ENCODE measurements at regions not wholly inside any gene's neighbourhood (a gene's known extent, or its start where the extent isn't known, plus 50 kb on each side); places are given as distances from the start of the nearest gene placed in this dataset.

DNA sequence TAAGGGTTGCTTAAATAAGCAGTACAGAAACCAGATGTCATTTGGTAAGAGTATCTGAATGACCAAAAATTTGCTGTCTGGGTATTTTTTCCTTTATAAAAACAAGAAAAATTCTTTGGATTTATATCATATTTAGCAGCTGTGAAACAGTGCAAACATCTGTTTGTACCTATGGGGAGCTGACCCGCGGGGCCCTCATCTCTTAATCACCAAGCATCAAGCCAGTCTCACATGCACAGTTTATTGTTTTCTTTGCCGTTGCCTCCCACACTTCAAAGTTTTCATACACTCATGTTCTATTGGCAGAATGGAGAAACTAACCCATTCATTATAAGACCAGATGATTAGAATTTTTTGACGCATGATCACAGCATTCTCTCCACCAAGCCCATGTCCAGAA lies 142.2 kb downstream of the BMP4 start:
- Histone ChIP-seq H4K8ac (ENCODE audit: extremely low read depth, insufficient read depth, low read length) (no peak overlapping the region), H3K4me1 (replicated peaks in 1 of 4; ENCODE audit: control insufficient read depth in 3 of 4, insufficient read depth in 4 of 4, low read length in 3 of 4) (no peaks in the 10 kb centered on the region), H3K4ac (replicated peaks; ENCODE audit: insufficient read length, low read depth, low read length) (no peak overlapping the region), H3K14ac (ENCODE audit: insufficient read length) (no peak overlapping the region), H3K27ac (ENCODE audit: low read depth, low read length) (no peak overlapping the region), H2AFZ (ENCODE audit: low read length) (no peak overlapping the region), H4K20me1 (replicated peaks in 1 of 2; ENCODE audit: control insufficient read depth in 1 of 2, insufficient read depth in 2 of 2, low read length in 2 of 2) (no peaks in the 10 kb centered on the region), H2AK5ac (ENCODE audit: low read depth, low read length) (no peak overlapping the region), H4K5ac (ENCODE audit: insufficient read length, low read depth, low read length) (no peak overlapping the region), H3K56ac (replicated peaks; ENCODE audit: insufficient read length, low read depth, low read length) (no peak overlapping the region), H3K23me2 (ENCODE audit: low read depth, low read length) (no peaks in the 10 kb centered on the region), H3K18ac (ENCODE audit: extremely low read depth, low read length) (no peak overlapping the region), H2BK5ac (ENCODE audit: low read depth, low read length) (no peak overlapping the region), H3K27me3 (replicated peaks in 1 of 4; ENCODE audit: control insufficient read depth in 3 of 4, extremely low read depth in 1 of 4, insufficient read depth in 3 of 4, low read length in 3 of 4) (no peaks in the 10 kb centered on the region), H2BK12ac (ENCODE audit: low read depth, low read length) (no peak overlapping the region), H3K9ac (replicated peaks in 1 of 4; ENCODE audit: extremely low read depth in 1 of 4, low read depth in 3 of 4, low read length in 3 of 4) (no peak overlapping the region), H2BK15ac (ENCODE audit: low read length) (no peak overlapping the region), H3K9me3 (ENCODE audit: insufficient read depth in 2 of 2, low read depth in 1 of 2, low read length in 1 of 2) (no peaks in the 10 kb centered on the region), H3K36me3 (ENCODE audit: control insufficient read depth in 2 of 4, insufficient read depth in 4 of 4, low read length in 3 of 4) (no peaks in the 10 kb centered on the region), H3K4me2 (ENCODE audit: insufficient read depth in 1 of 2, low read depth in 2 of 2, low read length in 2 of 2) (no peak overlapping the region), H3K79me1 (ENCODE audit: low read depth, low read length) (no peaks in the 10 kb centered on the region), H2BK20ac (ENCODE audit: low read length) (no peak overlapping the region), H3K79me2 (ENCODE audit: control insufficient read depth in 1 of 2, insufficient read depth in 2 of 2, low read length in 2 of 2) (no peaks in the 10 kb centered on the region), H2BK120ac (replicated peaks; ENCODE audit: low read depth, low read length) (no peak overlapping the region), H3K4me3 (ENCODE audit: extremely low read depth in 1 of 4, insufficient read depth in 2 of 4, low read depth in 3 of 4, low read length in 4 of 4) (no peak overlapping the region), H3K23ac (ENCODE audit: insufficient read length) (no peak overlapping the region), H4K91ac (replicated peaks; ENCODE audit: insufficient read length, low read length) (no peak overlapping the region)
- WGBS, 2 experiments (ENCODE audit: extremely low coverage in 1 of 2, insufficient coverage in 1 of 2, insufficient read length in 1 of 2, insufficient replicate concordance in 2 of 2, low coverage in 1 of 2, low lambda C conversion rate in 2 of 2, missing lambda C conversion rate in 1 of 2), result 93% methylated on average over 4 of the region's 4 CpGs; no CpG with 5 or more reads in 1 of the 2 experiments
- no peak for TF ChIP-seq YY1 (IDR thresholded peaks at IDR 0.05; ENCODE audit: low read depth, low read length)
- TF ChIP-seq PHF8 (conservative IDR thresholded peaks at IDR 0.05; ENCODE audit: low read depth, low read length), result no peak
- TF ChIP-seq BACH1 (IDR thresholded peaks at IDR 0.05; ENCODE audit: low read length), result no peak
- no peak for TF ChIP-seq CBX5 (IDR thresholded peaks at IDR 0.05; ENCODE audit: low read depth, low read length)
- TF ChIP-seq SRF (IDR thresholded peaks at IDR 0.05; ENCODE audit: low read depth, low read length), result no peak
- no peak for TF ChIP-seq CBX8 (IDR thresholded peaks at IDR 0.05; ENCODE audit: borderline replicate concordance, low read depth, low read length)
- no peak for TF ChIP-seq SP1 (IDR thresholded peaks at IDR 0.05; ENCODE audit: low read depth, low read length)
- TF ChIP-seq HDAC6 (IDR thresholded peaks at IDR 0.05; ENCODE audit: low read depth, low read length), result no peak
- TF ChIP-seq BRCA1 (IDR thresholded peaks at IDR 0.05; ENCODE audit: low read depth, low read length), result no peak
- no peak for TF ChIP-seq TBP (IDR thresholded peaks at IDR 0.05; ENCODE audit: low read depth, low read length)
- no peak for TF ChIP-seq SUZ12 (IDR thresholded peaks at IDR 0.05; ENCODE audit: low read length)
- TF ChIP-seq SP4 (IDR thresholded peaks at IDR 0.05; ENCODE audit: low read length), result no peak
- no peak for TF ChIP-seq NRF1 (IDR thresholded peaks at IDR 0.05; ENCODE audit: low read depth, low read length)
- ChIA-PET CTCF (ENCODE audit: partially characterized antibody) (no interaction called here), POLR2A (ENCODE audit: partially characterized antibody) (no interaction called here)
- FAIRE-seq (no peak), DNase-seq (ENCODE audit: low read depth in 1 of 2, low spot score in 2 of 2) (no peak)

Data from H1 (cell line).